Esophagus (tissue), 2 donors: ENCODE measurements at regions not wholly inside any gene's neighbourhood (a gene's known extent, or its start where the extent isn't known, plus 50 kb on each side); places are given as distances from the start of the nearest gene placed in this dataset.

Source experiments
- H3K27ac ChIP-seq, 2 donors: one replicate each; pipeline ENCODE4 v1.5.1; 2013; ENCODE audit warnings: low read depth in 2 of 2, mild to moderate bottlenecking in 2 of 2, inconsistent platforms in 1 of 2, low read length in 1 of 2, moderate library complexity in 1 of 2
- H3K27me3 ChIP-seq, 2 donors: one replicate each; pipeline ENCODE4 v1.6.1; 2013; ENCODE audit warnings: low read length in 2 of 2, control low read depth in 1 of 2, mild to moderate bottlenecking in 1 of 2; ENCODE audit not compliant: insufficient read depth in 2 of 2, control insufficient read depth in 1 of 2
- H3K36me3 ChIP-seq, 2 donors: one replicate each; pipeline ENCODE4 v1.6.1; 2013; ENCODE audit warnings: low read length in 1 of 2; ENCODE audit not compliant: control insufficient read depth in 2 of 2, insufficient read depth in 2 of 2
- H3K4me1 ChIP-seq, 2 donors: one replicate each; pipeline ENCODE4 v1.6.1; 2013; ENCODE audit warnings: low read length in 1 of 2; ENCODE audit not compliant: control insufficient read depth in 2 of 2, insufficient read depth in 2 of 2
- H3K4me3 ChIP-seq, 2 donors: one replicate each; pipeline ENCODE4 v1.5.1; 2013; ENCODE audit warnings: low read length in 2 of 2, mild to moderate bottlenecking in 2 of 2, low read depth in 1 of 2, moderate library complexity in 1 of 2
- H3K9me3 ChIP-seq, 2 donors: one replicate each; pipeline ENCODE4 v1.6.1; 2013; ENCODE audit warnings: mild to moderate bottlenecking in 2 of 2, low read depth in 1 of 2, low read length in 1 of 2, moderate library complexity in 1 of 2; ENCODE audit not compliant: control insufficient read depth in 2 of 2, insufficient read depth in 1 of 2
- WGBS, 2 donors: extraction: QIAGEN DNeasy Blood & Tissue Kit; methylation state at CpG; one replicate each; pipeline ENCODE4 v1.1.7; 2013; 5-methylcytosine and 5-hydroxymethylcytosine counted together
- donor health status: healthy with polysubstance abuse.
- donor health status: Bipolar disorder and iron deficiency.

GRCh38 chr9:13616491-13617035 is 337.1 kb upstream of the MPDZ start:
- no peaks in the 10 kb centered on the region for H3K4me1 ChIP-seq
- H3K4me3 ChIP-seq = no peak overlapping the region
- H3K27ac ChIP-seq = no peak overlapping the region
- H3K9me3 ChIP-seq = no peaks in the 10 kb centered on the region
- no peaks in the 10 kb centered on the region for H3K36me3 ChIP-seq
- no peaks in the 10 kb centered on the region for H3K27me3 ChIP-seq
- WGBS, 2 donors = 47 to 52% methylated on average over 2 of the region's 2 CpGs

GRCh38 chr9:13615660-13616490 is 336.4 kb upstream of the MPDZ start:
- Histone ChIP-seq H3K36me3 (no peaks in the 10 kb centered on the region), H3K27ac (no peak overlapping the region), H3K4me3 (no peak overlapping the region), H3K27me3 (no peaks in the 10 kb centered on the region), H3K4me1 (no peaks in the 10 kb centered on the region), H3K9me3 (no peaks in the 10 kb centered on the region)
- 58 to 73% methylated on average over 7 of the region's 7 CpGs for WGBS, 2 donors

DNA sequence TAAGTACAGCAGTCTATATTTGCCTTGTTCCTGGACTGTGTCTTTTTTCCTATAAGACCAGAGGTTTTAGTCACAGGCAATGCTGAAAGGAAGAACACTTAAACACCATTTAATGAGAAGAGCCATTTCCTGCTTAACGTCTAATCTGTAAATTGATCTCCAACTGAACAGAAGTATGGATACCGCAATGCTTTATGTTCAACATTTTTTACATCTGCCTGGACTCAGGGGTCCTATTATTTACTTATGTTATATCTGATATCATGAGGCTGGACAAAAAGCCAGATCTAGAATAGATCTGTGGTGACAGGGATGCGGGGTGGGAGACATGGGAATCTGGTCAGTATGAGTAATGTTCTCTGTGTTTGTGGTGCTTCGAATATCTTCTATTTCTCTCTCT is 334.6 kb upstream of the MPDZ start:
- Histone ChIP-seq H3K36me3 (no peaks in the 10 kb centered on the region), H3K4me3 (no peak overlapping the region), H3K27me3 (no peaks in the 10 kb centered on the region), H3K4me1 (no peaks in the 10 kb centered on the region), H3K9me3 (no peaks in the 10 kb centered on the region), H3K27ac (no peak overlapping the region)
- 80 to 88% methylated on average over 4 of the region's 4 CpGs for WGBS, 2 donors

DNA sequence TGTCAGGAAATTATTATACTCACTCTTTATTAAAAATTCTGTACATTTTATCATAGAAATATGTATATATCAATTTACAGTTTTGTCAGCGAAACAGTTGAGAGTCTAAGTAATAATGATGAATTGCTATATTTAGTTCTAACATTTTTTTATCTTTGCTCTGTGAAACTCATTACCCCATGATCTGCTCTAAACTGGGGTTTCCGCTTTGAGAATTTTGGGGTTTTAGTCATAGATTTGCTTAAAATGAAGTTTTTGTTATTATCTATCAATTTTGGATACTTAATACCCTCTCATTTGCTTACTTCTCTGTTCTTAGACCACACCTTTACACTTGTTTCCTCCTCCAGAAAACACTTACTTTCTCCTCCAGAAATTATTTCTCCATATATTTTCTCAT is 333.8 kb upstream of the MPDZ start:
- no peak overlapping the region for H3K4me3 ChIP-seq
- H3K4me1 ChIP-seq = no peaks in the 10 kb centered on the region
- WGBS, 2 donors = 92 to 96% methylated on average over 2 of the region's 2 CpGs
- no peaks in the 10 kb centered on the region for H3K36me3 ChIP-seq
- no peaks in the 10 kb centered on the region for H3K27me3 ChIP-seq
- no peaks in the 10 kb centered on the region for H3K9me3 ChIP-seq
- H3K27ac ChIP-seq = no peak overlapping the region

DNA sequence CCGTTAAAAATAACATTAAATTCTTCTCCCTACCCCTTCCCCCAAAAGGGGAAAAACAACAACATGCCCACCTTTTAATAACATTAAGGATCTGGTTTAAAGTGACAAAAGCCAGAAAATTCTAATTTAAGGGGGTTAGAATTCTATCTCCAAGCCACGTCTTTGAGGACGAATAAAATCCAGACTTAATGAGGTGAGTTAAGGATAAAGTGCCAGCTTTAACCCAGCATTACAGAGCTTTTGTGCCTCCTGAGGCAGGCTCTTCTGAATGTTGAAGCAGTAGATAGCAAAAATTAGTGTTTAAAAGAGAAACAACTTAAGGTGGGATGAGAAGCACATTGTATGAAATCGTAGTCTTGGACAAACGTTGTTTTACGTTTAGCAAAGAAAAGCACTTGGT is 329.0 kb upstream of the MPDZ start:
- Histone ChIP-seq H3K9me3 (no peaks in the 10 kb centered on the region), H3K27ac (no peak overlapping the region), H3K4me1 (no peaks in the 10 kb centered on the region), H3K27me3 (no peaks in the 10 kb centered on the region), H3K36me3 (peaks cover 0 to 3% of the 10 kb centered on the region in 2 donors), H3K4me3 (no peak overlapping the region)
- WGBS, 2 donors = 56 to 62% methylated on average over 6 of the region's 6 CpGs

DNA sequence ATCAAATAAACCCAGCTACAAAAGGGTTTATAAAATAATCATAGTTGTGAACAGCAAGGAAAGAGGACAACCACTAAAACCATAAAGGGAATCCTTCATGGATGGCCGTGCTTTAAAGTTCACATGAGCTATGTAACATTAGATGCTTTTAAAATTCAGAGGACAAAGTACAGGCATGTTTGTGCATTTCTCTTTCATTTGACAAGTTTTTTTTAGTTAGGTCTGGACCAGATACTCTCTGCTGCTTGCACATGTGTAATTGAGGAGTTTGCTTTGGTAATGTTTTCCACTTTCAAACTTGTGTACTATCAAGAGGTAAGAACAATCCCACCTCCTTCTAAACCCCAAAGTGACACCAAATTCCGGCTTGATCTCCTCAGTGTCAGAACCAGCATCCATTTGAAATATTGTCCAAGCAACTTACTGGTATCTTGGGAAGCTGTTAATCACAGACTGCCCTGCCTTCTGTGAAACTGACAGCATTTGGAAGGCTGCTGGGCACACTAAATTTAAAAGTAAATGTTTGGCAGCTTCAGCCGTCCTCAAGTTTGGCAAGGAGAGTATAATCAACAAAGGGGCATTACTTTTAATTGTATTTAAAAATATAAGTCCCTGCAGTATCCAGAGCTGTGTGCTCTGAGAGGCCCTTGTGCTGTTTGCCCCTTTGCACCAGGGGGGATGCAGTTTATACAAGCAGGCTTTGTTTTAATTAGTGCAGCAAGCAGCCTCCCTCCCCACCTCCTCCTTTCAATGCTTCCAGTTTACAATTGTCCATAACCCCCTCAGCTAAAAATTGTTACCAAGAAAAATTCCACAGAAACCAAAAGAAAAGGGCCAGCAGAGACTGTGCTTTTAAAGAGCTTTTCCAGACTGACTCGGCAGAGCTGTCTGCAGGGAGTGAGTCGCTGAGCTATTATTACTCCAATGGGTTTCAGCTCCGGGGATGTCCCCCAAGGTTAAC is 328.3 kb upstream of the MPDZ start:
- no peaks in the 10 kb centered on the region for H3K9me3 ChIP-seq
- H3K36me3 ChIP-seq = peaks cover 0 to 3% of the 10 kb centered on the region in 2 donors
- no peak overlapping the region for H3K27ac ChIP-seq
- no peaks in the 10 kb centered on the region for H3K27me3 ChIP-seq
- no peak overlapping the region for H3K4me3 ChIP-seq
- H3K4me1 ChIP-seq = no peaks in the 10 kb centered on the region
- WGBS, 2 donors = 22 to 29% methylated on average over 6 of the region's 6 CpGs

DNA sequence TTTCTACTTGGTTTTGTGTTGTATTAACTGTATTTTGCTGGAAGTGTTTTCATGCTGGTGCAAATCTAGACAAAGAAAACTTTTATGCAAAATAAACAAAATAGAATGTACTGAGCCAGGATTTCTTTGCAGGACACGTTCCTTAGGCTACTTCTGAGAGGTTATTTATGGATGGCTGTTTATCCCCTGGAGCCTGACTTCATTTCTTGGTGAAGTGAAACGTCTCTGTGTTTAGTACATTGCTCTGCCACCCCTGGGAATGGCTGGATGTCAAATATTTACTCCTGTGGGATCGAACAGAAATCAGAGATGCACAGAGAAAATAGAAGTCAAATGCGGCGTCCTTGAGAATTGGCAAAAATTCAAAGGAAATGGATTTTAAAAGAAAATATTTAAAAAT is 327.1 kb upstream of the MPDZ start:
- H3K27me3 ChIP-seq = no peaks in the 10 kb centered on the region
- 22 to 28% methylated on average over 5 of the region's 5 CpGs for WGBS, 2 donors
- peaks cover 0 to 3% of the 10 kb centered on the region in 2 donors for H3K36me3 ChIP-seq
- H3K4me1 ChIP-seq = no peaks in the 10 kb centered on the region
- H3K4me3 ChIP-seq = no peak overlapping the region
- no peaks in the 10 kb centered on the region for H3K9me3 ChIP-seq
- no peak overlapping the region for H3K27ac ChIP-seq

- H3K4me3 ChIP-seq = no peak overlapping the region
- no peaks in the 10 kb centered on the region for H3K9me3 ChIP-seq
- 76 to 78% methylated on average over 3 of the region's 3 CpGs for WGBS, 2 donors
- H3K27me3 ChIP-seq = no peaks in the 10 kb centered on the region
- no peaks in the 10 kb centered on the region for H3K4me1 ChIP-seq
- peaks cover 0 to 3% of the 10 kb centered on the region in 2 donors for H3K36me3 ChIP-seq
- no peak overlapping the region for H3K27ac ChIP-seq
Measured at GRCh38 chr9:13603921-13604320, 324.4 kb upstream of the MPDZ start.

DNA sequence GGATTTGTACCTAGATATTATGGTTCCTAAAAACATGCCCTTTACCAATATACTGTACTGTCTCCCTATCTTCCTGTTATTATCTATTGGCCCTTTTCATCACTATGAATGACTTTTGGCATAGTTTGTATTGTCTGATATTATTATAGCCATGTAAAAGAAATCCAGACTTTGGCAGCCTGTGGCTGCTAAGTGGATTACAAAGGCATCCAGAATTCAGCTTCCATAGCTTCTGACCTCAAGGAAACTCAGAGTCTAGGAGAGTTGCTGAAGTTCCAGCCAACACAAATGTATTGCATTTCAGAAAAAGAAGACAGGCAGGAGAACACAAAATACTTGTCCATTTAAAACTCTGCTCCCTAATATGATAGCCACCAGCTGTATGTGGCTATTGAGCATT is 319.2 kb upstream of the MPDZ start:
- H3K9me3 ChIP-seq = no peaks in the 10 kb centered on the region

More for the DNA sequence above, 319.2 kb upstream of the MPDZ start:
- Histone ChIP-seq H3K27me3 (no peaks in the 10 kb centered on the region), H3K4me1 (no peaks in the 10 kb centered on the region), H3K4me3 (no peak overlapping the region), H3K27ac (no peak overlapping the region), H3K36me3 (peaks cover 0 to 2% of the 10 kb centered on the region in 2 donors)
